ENCODE measurements at regions not wholly inside any gene's neighbourhood (a gene's known extent, or its start where the extent isn't known, plus 50 kb on each side); places are given as distances from the start of the nearest gene placed in this dataset.

- no peak for DNase-seq (ENCODE audit: low read depth)
Measured at GRCh38 chr2:128818704-128819491, 500.2 kb upstream of the HS6ST1 start.

- DNase-seq (ENCODE audit: low read depth): no peak
Measured at GRCh38 chr2:128820452-128820851, 501.8 kb upstream of the HS6ST1 start.

GRCh38 chr2:128821010-128821409 is 502.3 kb upstream of the HS6ST1 start:
- DNase-seq (ENCODE audit: low read depth): no peak

- no peak for DNase-seq (ENCODE audit: low read depth)
Measured at GRCh38 chr2:128832946-128833663, 514.4 kb upstream of the HS6ST1 start.

- DNase-seq (ENCODE audit: low read depth): no peak
Measured at GRCh38 chr2:128833664-128834027, 515.0 kb upstream of the HS6ST1 start.

- DNase-seq (ENCODE audit: low read depth): no peak
Measured at GRCh38 chr2:128834207-128834879, 515.7 kb upstream of the HS6ST1 start.

GRCh38 chr2:128834880-128835252 is 516.2 kb upstream of the HS6ST1 start:
- no peak for DNase-seq (ENCODE audit: low read depth)

- no peak for DNase-seq (ENCODE audit: low read depth)
Measured at GRCh38 chr2:128835342-128835855, 516.7 kb upstream of the HS6ST1 start.

- no peak for DNase-seq (ENCODE audit: low read depth)
Measured at GRCh38 chr2:128835974-128836373, 517.3 kb upstream of the HS6ST1 start.

GRCh38 chr2:128836559-128837100 is 518.0 kb upstream of the HS6ST1 start:
- no peak for DNase-seq (ENCODE audit: low read depth)

- no peak for DNase-seq (ENCODE audit: low read depth)
Measured at GRCh38 chr2:128838244-128838643, 519.6 kb upstream of the HS6ST1 start.

GRCh38 chr2:128841803-128842202 is 523.1 kb upstream of the HS6ST1 start:
- DNase-seq (ENCODE audit: low read depth): no peak

GRCh38 chr2:128867311-128867710 is 548.6 kb upstream of the HS6ST1 start:
- DNase-seq (ENCODE audit: low read depth): no peak

- no peak for DNase-seq (ENCODE audit: low read depth)
Measured at GRCh38 chr2:128867936-128868636, 549.4 kb upstream of the HS6ST1 start.

- DNase-seq (ENCODE audit: low read depth): no peak
Measured at GRCh38 chr2:128868686-128869551, 550.3 kb upstream of the HS6ST1 start.

GRCh38 chr2:128874608-128875007 is 555.9 kb upstream of the HS6ST1 start:
- no peak for DNase-seq (ENCODE audit: low read depth)

- DNase-seq (ENCODE audit: low read depth): no peak
Measured at GRCh38 chr2:128876986-128877983, 558.6 kb upstream of the HS6ST1 start.

- no peak for DNase-seq (ENCODE audit: low read depth)
Measured at GRCh38 chr2:128879161-128879560, 560.5 kb upstream of the HS6ST1 start.

GRCh38 chr2:128894896-128895295 is 576.2 kb upstream of the HS6ST1 start:
- no peak for DNase-seq (ENCODE audit: low read depth)
